K562 (cell line): ENCODE measurements at regions not wholly inside any gene's neighbourhood (a gene's known extent, or its start where the extent isn't known, plus 50 kb on each side); places are given as distances from the start of the nearest gene placed in this dataset.

ENCODE experiments used
- ATAC-seq: fragments of 200-7000 bp; cut with Tn5 transposase; 3 replicates; pipeline ENCODE4 v1.9.1; 2020; ENCODE audit warnings: moderate library complexity
- BruUV-seq: library from RNA; stranded (reverse); fragments of 400-500 nt; replicated peaks from 2 replicates; lab custom pipeline; 2021; lab: Mats Ljungman, UMichigan
- CTCF ChIA-PET: fragments of 300-600 bp; formaldehyde crosslinking; extraction: SDS; loops from one replicate; lab custom pipeline; 2021; ENCODE audit warnings: low intra/inter-chr PET ratio; lab: Yijun Ruan, JAX
- POLR2A ChIA-PET: fragments of 300-600, 350-650 bp; sonication (Branson Sonifier 250); formaldehyde crosslinking; extraction: SDS; loops from one replicate; lab custom pipeline; 2021; ENCODE audit warnings: antibody characterized with exemption, inconsistent platforms; lab: Yijun Ruan, JAX
- DNase-seq, 4 experiments: peaks; one replicate each; pipeline versions ENCODE4 v3.0.0 to v3.0.0-alpha.2; 2011 to 2018; ENCODE audit warnings: low spot score in 3 of 4, mixed read lengths in 3 of 4; ENCODE audit errors: extremely low read depth in 1 of 4
- FAIRE-seq: peaks from 2 replicates; lab custom pipeline; 2011; peaks lifted over from hg19 to GRCh38; lab: Jason Lieb, UNC
- H2AFZ ChIP-seq: 2 replicates; pipeline ENCODE4 v1.6.0; 2011; ENCODE audit warnings: low read depth, low read length, control low read depth, inconsistent platforms
- H3K27ac ChIP-seq: fragments of 200-600 bp; 3 replicates; pipeline ENCODE4 v1.8.0; 2011; ENCODE audit warnings: low read depth, mild to moderate bottlenecking, control low read depth, inconsistent platforms, low read length, moderate library complexity, mixed read lengths; ENCODE audit errors: extremely low read depth
- H3K27me3 ChIP-seq, 2 experiments: fragments of 300-600 bp in 1 of 2; 2 replicates in 1 of 2; 3 replicates in 1 of 2; pipeline versions ENCODE4 v1.6.0 to v1.8.0; 2011; ENCODE audit warnings: inconsistent platforms in 2 of 2, low read length in 2 of 2, mild to moderate bottlenecking in 1 of 2, mixed read lengths in 1 of 2, moderate library complexity in 1 of 2; ENCODE audit not compliant: control insufficient read depth in 2 of 2, insufficient read depth in 2 of 2
- H3K36me3 ChIP-seq: fragments of 300-600 bp; 3 replicates; pipeline ENCODE4 v1.8.0; 2011; ENCODE audit warnings: mild to moderate bottlenecking, low read length, inconsistent platforms; ENCODE audit not compliant: control insufficient read depth, insufficient read depth
- H3K4me1 ChIP-seq, 2 experiments: fragments of 200-600 bp in 1 of 2; replicated peaks in 1 of 2; 2 replicates in 1 of 2; 3 replicates in 1 of 2; pipeline versions ENCODE4 v1.5.1 to v1.8.0; 2011; ENCODE audit warnings: inconsistent platforms in 2 of 2, low read length in 2 of 2, mild to moderate bottlenecking in 1 of 2, mixed read lengths in 1 of 2, moderate library complexity in 1 of 2; ENCODE audit not compliant: control insufficient read depth in 2 of 2, insufficient read depth in 2 of 2
- H3K4me2 ChIP-seq: 2 replicates; pipeline ENCODE4 v1.6.1; 2011; ENCODE audit warnings: low read length, control low read depth, inconsistent platforms, mixed read lengths; ENCODE audit not compliant: insufficient read depth
- H3K4me3 ChIP-seq: fragments of 200-600 bp; sonication (generic), shearing (Covaris generic); 2 replicates; pipeline ENCODE4 v1.5.1; 2016; ENCODE audit warnings: control low read depth, inconsistent platforms
- H3K79me2 ChIP-seq: fragments of 200-600 bp; 3 replicates; pipeline ENCODE4 v1.8.0; 2011; ENCODE audit warnings: low read length, inconsistent platforms; ENCODE audit not compliant: control insufficient read depth, insufficient read depth
- H3K9ac ChIP-seq, 2 experiments: 2 replicates each; pipeline versions ENCODE4 v1.6.0 to v1.6.1; 2011; ENCODE audit warnings: low read depth in 2 of 2, low read length in 2 of 2, control low read depth in 1 of 2, inconsistent platforms in 1 of 2, mild to moderate bottlenecking in 1 of 2, mixed read lengths in 1 of 2; ENCODE audit not compliant: insufficient read depth in 1 of 2
- H3K9me1 ChIP-seq: one replicate; pipeline ENCODE4 v1.6.0; 2011; ENCODE audit warnings: inconsistent platforms, mild to moderate bottlenecking, low read length, moderate library complexity; ENCODE audit not compliant: control insufficient read depth, insufficient read depth
- H3K9me3 ChIP-seq: replicated peaks from 2 replicates; pipeline ENCODE4 v1.5.1; 2011; ENCODE audit warnings: low read depth, low read length, inconsistent platforms; ENCODE audit not compliant: control insufficient read depth, insufficient read depth
- H4K20me1 ChIP-seq: replicated peaks from 2 replicates; pipeline ENCODE4 v1.6.1; 2011; ENCODE audit warnings: low read length, inconsistent platforms, mixed read lengths; ENCODE audit not compliant: control insufficient read depth, insufficient read depth
- ADNP ChIP-seq: fragments of 200-800 bp; sonication (Bioruptor generic); IDR thresholded peaks from 2 replicates; pipeline ENCODE4 v1.6.1; 2016; ENCODE audit warnings: missing genetic modification characterization, missing compliant biosample characterization
- BCOR ChIP-seq: fragments of 450-650 bp; IDR thresholded peaks from 2 replicates; pipeline ENCODE4 v1.6.1; 2016
- LEF1 ChIP-seq: fragments of 450-650 bp; IDR thresholded peaks from 2 replicates; pipeline ENCODE4 v1.6.1; 2016; ENCODE audit warnings: mild to moderate bottlenecking
- PML ChIP-seq: IDR thresholded peaks from 2 replicates; pipeline ENCODE4 v1.6.1; 2012; ENCODE audit warnings: low read length, inconsistent platforms
- RBM25 ChIP-seq: fragments of 200-400 bp; formaldehyde crosslinking; IDR thresholded peaks from 2 replicates; pipeline ENCODE4 v1.6.1; 2018; ENCODE audit warnings: low read length, low read depth, moderate library complexity; ENCODE audit not compliant: severe bottlenecking
- SFPQ ChIP-seq: fragments of 200-400 bp; formaldehyde crosslinking; IDR thresholded peaks from 2 replicates; pipeline ENCODE4 v1.6.1; 2017; ENCODE audit warnings: mild to moderate bottlenecking, low read depth, low read length, moderate library complexity
- ZBTB40 ChIP-seq, 2 experiments: fragments of 450-650 bp in 1 of 2; sonication (generic) in 1 of 2; formaldehyde crosslinking in 1 of 2; IDR thresholded peaks; 2 replicates each; pipeline versions ENCODE4 v1.7.1 to v1.9.0; 2016 to 2022; ENCODE audit warnings: inconsistent platforms in 1 of 2, mild to moderate bottlenecking in 1 of 2, missing genetic modification reagents in 1 of 2
- ZFP36 ChIP-seq: fragments of 150-350 bp; IDR thresholded peaks from 2 replicates; pipeline ENCODE4 v1.6.1; 2018; ENCODE audit warnings: low read length, low read depth; ENCODE audit not compliant: partially characterized antibody
- ZNF277 ChIP-seq: fragments of 250-450 bp; sonication (Bioruptor Pico); IDR thresholded peaks from 2 replicates; pipeline ENCODE4 v1.8.0; 2022; ENCODE audit warnings: inconsistent platforms, mild to moderate bottlenecking, moderate library complexity, borderline replicate concordance
- WGBS: fragments of 100-300 bp; shearing (Covaris generic); methylation state at CpG from one replicate; pipeline ENCODE4 v1.1.6; 2016; ENCODE audit warnings: low coverage, mixed read lengths; ENCODE audit not compliant: insufficient coverage; ENCODE audit errors: missing lambda C conversion rate; 5-methylcytosine and 5-hydroxymethylcytosine counted together
- in situ Hi-C: fragments of 300-500 bp; cut with MboI; formaldehyde crosslinking; loops from 4 replicates; pipeline ENCODE4 v1.15.0; 2018; ENCODE audit warnings: inconsistent platforms, mixed read lengths
- intact Hi-C: fragments of 100-400 bp; cut with micrococcal nuclease; formaldehyde crosslinking; loops from 2 replicates; pipeline ENCODE4 v1.14.2; 2022

GRCh38 chr17:33487187-33487879 is 194.2 kb upstream of the ASIC2 start:
- peaks cover under 1 to 3% of the 10 kb centered on the region in 2 experiments; a peak in 2 of 5 replicates for H3K27me3 ChIP-seq
- no peaks in the 10 kb centered on the region for H3K36me3 ChIP-seq
- ChIA-PET POLR2A (no interaction called here), CTCF (no interaction called here)
- no peak overlapping the region for H2AFZ ChIP-seq
- 10% methylated on average over 4 of the region's 4 CpGs for WGBS
- FAIRE-seq: no peak
- no peaks in the 10 kb centered on the region for H3K79me2 ChIP-seq
- in situ Hi-C loops: no loop called here
- DNase-seq: no peak
- no peaks in the 10 kb centered on the region for H4K20me1 ChIP-seq
- no peak overlapping the region for H3K9ac ChIP-seq
- no TSS peak for BruUV-seq
- no peak for ATAC-seq
- no peak overlapping the region for H3K27ac ChIP-seq
- intact Hi-C loops: no loop called here
- no peaks in the 10 kb centered on the region for H3K9me1 ChIP-seq
- no peaks in the 10 kb centered on the region for H3K9me3 ChIP-seq
- H3K4me1 ChIP-seq: peaks cover 0 to 3% of the 10 kb centered on the region in 2 experiments; a peak in 3 of 5 replicates
- H3K4me2 ChIP-seq: no peak overlapping the region
- H3K4me3 ChIP-seq: no peak overlapping the region
- TF ChIP-seq ZBTB40 (IDR thresholded peaks at IDR 0.05) (no peak), ZBTB40 (CRISPR knock-in tag; IDR thresholded peaks at IDR 0.05) (no peak), BCOR (peak; percentile 93), LEF1 (no peak), SFPQ (no peak), PML (no peak), ADNP (tag) (0 out of 2 replicates have a peak, but pooled peaks have one; percentile 30), ZFP36 (peak; percentile 39), ZNF277 (CRISPR knock-in tag) (no peak), RBM25 (peak; percentile 88)
